GM12878 (cell line): ENCODE measurements at regions not wholly inside any gene's neighbourhood (a gene's known extent, or its start where the extent isn't known, plus 50 kb on each side); places are given as distances from the start of the nearest gene placed in this dataset.

Source experiments
- ATAC-seq: fragments of 200-7000 bp; cut with Tn5 transposase; 3 replicates; pipeline ENCODE4 v1.9.1; 2020; ENCODE audit warnings: mild to moderate bottlenecking, moderate library complexity
- BruUV-seq: library from RNA; stranded (reverse); fragments of 400-500 nt; replicated peaks from 2 replicates; lab custom pipeline; 2021; lab: Mats Ljungman, UMichigan
- CTCF ChIA-PET: fragments of 300-600 bp; sonication (Branson Sonifier 250); formaldehyde crosslinking; extraction: SDS; loops from one replicate; lab custom pipeline; 2021; ENCODE audit warnings: inconsistent platforms; lab: Yijun Ruan, JAX
- POLR2A ChIA-PET: fragments of 350-600 bp; formaldehyde crosslinking; extraction: SDS; loops from one replicate; lab custom pipeline; 2021; ENCODE audit warnings: inconsistent platforms; lab: Charles Lee
- RAD21 ChIA-PET: fragments of 300-600 bp; sonication (Branson Sonifier 250); formaldehyde crosslinking; loops from one replicate; lab custom pipeline; 2023; ENCODE audit warnings: antibody characterized with exemption; ENCODE audit not compliant: unreplicated experiment; lab: Charles Lee
- SMC1A ChIA-PET: fragments of 300-600 bp; sonication (Branson Sonifier 250); formaldehyde crosslinking; loops from one replicate; lab custom pipeline; 2023; ENCODE audit not compliant: unreplicated experiment, uncharacterized antibody; lab: Charles Lee
- DNase-seq: peaks from one replicate; pipeline ENCODE4 v3.0.0-alpha.2; 2011; ENCODE audit warnings: low read depth, low spot score
- FAIRE-seq: peaks from 3 replicates; lab custom pipeline; 2011; peaks lifted over from hg19 to GRCh38; lab: Jason Lieb, UNC
- H2AFZ ChIP-seq: 2 replicates; pipeline ENCODE4 v1.6.0; 2011; ENCODE audit warnings: low read depth, low read length, control low read depth; ENCODE audit not compliant: control insufficient read depth
- H3K27ac ChIP-seq: 2 replicates; pipeline ENCODE4 v1.5.1; 2011; ENCODE audit warnings: control low read depth; ENCODE audit not compliant: control insufficient read depth, insufficient read depth
- H3K27me3 ChIP-seq, 2 experiments: replicated peaks in 1 of 2; 2 replicates each; pipeline versions ENCODE4 v1.6.0 to v1.6.1; 2011; ENCODE audit warnings: low read length in 1 of 2; ENCODE audit not compliant: control insufficient read depth in 2 of 2, insufficient read depth in 2 of 2
- H3K36me3 ChIP-seq, 2 experiments: 2 replicates each; pipeline ENCODE4 v1.5.1; 2011; ENCODE audit warnings: low read length in 1 of 2; ENCODE audit not compliant: control insufficient read depth in 2 of 2, insufficient read depth in 2 of 2
- H3K4me1 ChIP-seq: 2 replicates; pipeline ENCODE4 v1.6.1; 2011; ENCODE audit warnings: mild to moderate bottlenecking, low read length, moderate library complexity, mixed read lengths; ENCODE audit not compliant: control insufficient read depth, insufficient read depth
- H3K4me2 ChIP-seq: 2 replicates; pipeline ENCODE4 v1.6.0; 2011; ENCODE audit warnings: control low read depth; ENCODE audit not compliant: control insufficient read depth, insufficient read depth
- H3K4me3 ChIP-seq: fragments of 200-600 bp; sonication (generic); 2 replicates; pipeline ENCODE4 v1.5.1; 2016
- H3K79me2 ChIP-seq: 2 replicates; pipeline ENCODE4 v1.6.0; 2011; ENCODE audit warnings: low read length; ENCODE audit not compliant: control insufficient read depth, insufficient read depth
- H3K9ac ChIP-seq: 2 replicates; pipeline ENCODE4 v1.8.0; 2011; ENCODE audit warnings: low read length, control low read depth, mixed read lengths; ENCODE audit not compliant: control insufficient read depth, insufficient read depth
- H3K9me3 ChIP-seq: replicated peaks from 3 replicates; pipeline ENCODE4 v1.5.1; 2011; ENCODE audit warnings: mild to moderate bottlenecking, low read length; ENCODE audit not compliant: control insufficient read depth, insufficient read depth
- H4K20me1 ChIP-seq: 2 replicates; pipeline ENCODE4 v1.6.0; 2011; ENCODE audit not compliant: control insufficient read depth, insufficient read depth
- CHD1 ChIP-seq: IDR thresholded peaks from 2 replicates; pipeline ENCODE4 v1.6.1; 2012; ENCODE audit warnings: low read depth, low read length, improper control_type of control experiment
- ELK1 ChIP-seq: IDR thresholded peaks from 2 replicates; pipeline ENCODE4 v1.6.1; 2012; ENCODE audit warnings: low read depth, low read length, improper control_type of control experiment
- FOXK2 ChIP-seq: fragments of 450-650 bp; IDR thresholded peaks from 2 replicates; pipeline ENCODE4 v1.6.1; 2017; ENCODE audit warnings: mild to moderate bottlenecking, moderate library complexity
- GATAD2B ChIP-seq: fragments of 450-650 bp; conservative IDR thresholded peaks from 2 replicates; pipeline ENCODE4 v1.6.1; 2017; ENCODE audit warnings: low read depth, mild to moderate bottlenecking, moderate library complexity
- NRF1 ChIP-seq: conservative IDR thresholded peaks from 2 replicates; pipeline ENCODE4 v1.6.1; 2011; ENCODE audit warnings: mild to moderate bottlenecking, low read depth, low read length, improper control_type of control experiment
- STAT1 ChIP-seq: fragments of 450-650 bp; conservative IDR thresholded peaks from 2 replicates; pipeline ENCODE4 v1.6.1; 2014; ENCODE audit warnings: antibody characterized with exemption, mild to moderate bottlenecking
- USF1 ChIP-seq: IDR thresholded peaks from 2 replicates; pipeline ENCODE4 v1.6.1; 2011; ENCODE audit warnings: borderline replicate concordance, low read depth, mild to moderate bottlenecking, moderate library complexity, mixed read lengths, low read length; ENCODE audit not compliant: insufficient read depth; ENCODE audit errors: extremely low read length
- ZNF217 ChIP-seq: fragments of 450-650 bp; IDR thresholded peaks from 2 replicates; pipeline ENCODE4 v1.6.1; 2017; ENCODE audit warnings: antibody characterized with exemption, mild to moderate bottlenecking
- ZNF274 ChIP-seq: IDR thresholded peaks from one replicate; pipeline ENCODE4 v1.8.0; 2011; ENCODE audit not compliant: insufficient read length, insufficient read depth
- WGBS: methylation state at CpG from one replicate; pipeline ENCODE4 v1.1.6; 2016; ENCODE audit warnings: low lambda C conversion rate; ENCODE audit not compliant: insufficient replicate concordance, insufficient coverage; ENCODE audit errors: missing lambda C conversion rate; 5-methylcytosine and 5-hydroxymethylcytosine counted together
- in situ Hi-C: fragments of 300-500 bp; cut with MboI; formaldehyde crosslinking; loops from 9 replicates; pipeline ENCODE4 v1.14.3; 2018; ENCODE audit warnings: mixed read lengths
- intact Hi-C: fragments of 100-400 bp; cut with micrococcal nuclease; formaldehyde crosslinking; loops from one replicate; pipeline ENCODE4 v1.14.2; 2022; ENCODE audit not compliant: unreplicated experiment
- TF ChIP-seq, protein P1 (sequence below): IDR thresholded peaks from 2 replicates; pipeline ENCODE4 v1.6.1; 2011; ENCODE audit warnings: low read depth, low read length, improper control_type of control experiment, borderline replicate concordance

- ATAC-seq = no peak
- no peaks in the 10 kb centered on the region for H3K4me1 ChIP-seq
- in situ Hi-C loops = no loop called here
- H3K9ac ChIP-seq = no peak overlapping the region
- CTCF ChIA-PET = no interaction called here
- no peak for TF ChIP-seq USF1
- no peak for TF ChIP-seq ZNF217
- TF ChIP-seq FOXK2 = no peak
- TF ChIP-seq NRF1 = no peak
- no peak for TF ChIP-seq GATAD2B
- no peak for TF ChIP-seq ELK1
- TF ChIP-seq CHD1 = no peak
- no peak for TF ChIP-seq STAT1
- TF ChIP-seq, protein P1, sequence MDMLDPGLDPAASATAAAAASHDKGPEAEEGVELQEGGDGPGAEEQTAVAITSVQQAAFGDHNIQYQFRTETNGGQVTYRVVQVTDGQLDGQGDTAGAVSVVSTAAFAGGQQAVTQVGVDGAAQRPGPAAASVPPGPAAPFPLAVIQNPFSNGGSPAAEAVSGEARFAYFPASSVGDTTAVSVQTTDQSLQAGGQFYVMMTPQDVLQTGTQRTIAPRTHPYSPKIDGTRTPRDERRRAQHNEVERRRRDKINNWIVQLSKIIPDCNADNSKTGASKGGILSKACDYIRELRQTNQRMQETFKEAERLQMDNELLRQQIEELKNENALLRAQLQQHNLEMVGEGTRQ = no peak
- no peak for TF ChIP-seq ZNF274
- TF ChIP-seq, all 136 proteins: peak for 0
- no peak overlapping the region for H3K4me2 ChIP-seq
- no peaks in the 10 kb centered on the region for H3K36me3 ChIP-seq
- no peaks in the 10 kb centered on the region for H4K20me1 ChIP-seq
- H2AFZ ChIP-seq = no peak overlapping the region
- no peaks in the 10 kb centered on the region for H3K27me3 ChIP-seq
- no TSS peak for BruUV-seq
- no peaks in the 10 kb centered on the region for H3K79me2 ChIP-seq
- FAIRE-seq = no peak
- no peak overlapping the region for H3K27ac ChIP-seq
- H3K4me3 ChIP-seq = no peak overlapping the region
- intact Hi-C loops = no loop called here
- no peaks in the 10 kb centered on the region; the same call in 2 of the 3 replicates for H3K9me3 ChIP-seq
- no peak for DNase-seq
- WGBS = 45% methylated on average over 8 of the region's 8 CpGs
- SMC1A ChIA-PET = no interaction called here
- POLR2A ChIA-PET = no interaction called here
- RAD21 ChIA-PET = no interaction called here
These were observed 958.8 kb upstream of the ZNF722 start for GRCh38 chr7:63039882-63040281.
